A549 (cell line): ENCODE measurements at regions not wholly inside any gene's neighbourhood (a gene's known extent, or its start where the extent isn't known, plus 50 kb on each side); places are given as distances from the start of the nearest gene placed in this dataset.

Source experiments
- CBX2 ChIP-seq: fragments of 200-600 bp; sonication (generic); IDR thresholded peaks from 2 replicates; pipeline ENCODE4 v1.6.1; 2016; ENCODE audit warnings: low read depth, mild to moderate bottlenecking, borderline replicate concordance
- CTCF ChIP-seq: fragments of >200 bp; sonication (Bioruptor Twin); formaldehyde crosslinking; IDR thresholded peaks from 3 replicates; pipeline ENCODE4 v1.5.1; 2016
- ESRRA ChIP-seq: fragments of 150-350 bp; IDR thresholded peaks from 2 replicates; pipeline ENCODE4 v1.6.1; 2014; ENCODE audit warnings: mild to moderate bottlenecking, low read length, borderline replicate concordance
- GATA3 ChIP-seq: IDR thresholded peaks from 2 replicates; pipeline ENCODE4 v1.6.1; 2012; ENCODE audit warnings: borderline replicate concordance
- HDAC2 ChIP-seq: fragments of 200-600 bp; sonication (generic); IDR thresholded peaks from 2 replicates; pipeline ENCODE4 v1.6.1; 2016
- REST ChIP-seq: fragments of 200-600 bp; sonication (generic); IDR thresholded peaks from 2 replicates; pipeline ENCODE4 v1.6.1; 2016; ENCODE audit warnings: antibody characterized with exemption, mild to moderate bottlenecking, moderate library complexity
- USF2 ChIP-seq: fragments of 450-650 bp; IDR thresholded peaks from 2 replicates; pipeline ENCODE4 v1.6.1; 2014; ENCODE audit warnings: antibody characterized with exemption

- TF ChIP-seq GATA3 (no peak), USF2 (no peak), CTCF (no peak), ESRRA (no peak), HDAC2 (no peak), CBX2 (no peak), REST (no peak)
Observed at GRCh38 chr9:30160570-30160969, 2223.9 kb upstream of the ACO1 start.
